GM12873 (cell line): ENCODE measurements at regions not wholly inside any gene's neighbourhood (a gene's known extent, or its start where the extent isn't known, plus 50 kb on each side); places are given as distances from the start of the nearest gene placed in this dataset.

Experiments
- CTCF ChIP-seq: IDR thresholded peaks from 2 replicates; pipeline ENCODE4 v1.5.1; 2012; ENCODE audit warnings: low read depth, mild to moderate bottlenecking, moderate library complexity, low read length, control low read depth; ENCODE audit not compliant: insufficient read depth; ENCODE audit errors: missing control alignments

GRCh38 chrX:9393571-9393970, 71.3 kb upstream of the TBL1X start:
- TF ChIP-seq CTCF: no peak

- no peak for TF ChIP-seq CTCF
Observed at GRCh38 chrX:9394212-9394611, 70.6 kb upstream of the TBL1X start.

- TF ChIP-seq CTCF: no peak
Observed at GRCh38 chrX:9396930-9397329, 67.9 kb upstream of the TBL1X start.

- no peak for TF ChIP-seq CTCF
Observed at GRCh38 chrX:9401051-9401450, 63.8 kb upstream of the TBL1X start.

GRCh38 chrX:9403374-9403773, 61.5 kb upstream of the TBL1X start:
- TF ChIP-seq CTCF: no peak

GRCh38 chrX:9414416-9414815, 50.4 kb upstream of the TBL1X start:
- TF ChIP-seq CTCF: no peak
